Tibial artery (tissue), 4 donors: ENCODE measurements at regions not wholly inside any gene's neighbourhood (a gene's known extent, or its start where the extent isn't known, plus 50 kb on each side); places are given as distances from the start of the nearest gene placed in this dataset.
A peak's percentile ranks its signal among the peaks of the same experiment; 100 is the strongest.

ENCODE experiments used
- DNase-seq, 2 donors: peaks; one replicate each; pipeline ENCODE4 v3.0.0-alpha.2; 2019
- H3K27ac ChIP-seq, 2 donors: fragments of 200-600 bp; sonication (generic) in 1 of 2; 1 replicate in 1 of 2; 2 replicates in 1 of 2; pipeline ENCODE4 v1.5.1; 2018 to 2019; ENCODE audit warnings: mild to moderate bottlenecking in 1 of 2
- H3K27me3 ChIP-seq, 2 donors: fragments of 200-600 bp; sonication (generic) in 1 of 2; one replicate each; pipeline versions ENCODE4 v1.5.1 to v1.6.0; 2016 to 2019
- H3K36me3 ChIP-seq, 3 donors: fragments of 200-600 bp; sonication (generic) in 2 of 3; one replicate each; pipeline ENCODE4 v1.5.1; 2016 to 2019; ENCODE audit warnings: mild to moderate bottlenecking in 2 of 3
- H3K4me1 ChIP-seq, 4 donors: fragments of 200-600 bp; sonication (generic) in 2 of 4; 1 replicate in 3 of 4; 2 replicates in 1 of 4; pipeline ENCODE4 v1.5.1; 2016 to 2019
- H3K4me3 ChIP-seq, 2 donors: fragments of 200-600 bp; sonication (generic) in 1 of 2; 1 replicate in 1 of 2; 2 replicates in 1 of 2; pipeline ENCODE4 v1.5.1; 2018 to 2019; ENCODE audit warnings: mild to moderate bottlenecking in 2 of 2
- H3K9me3 ChIP-seq, 3 donors: fragments of 200-600 bp; sonication (generic) in 1 of 3; one replicate each; pipeline ENCODE4 v1.5.1; 2016 to 2019
- intact Hi-C: fragments of 100-400 bp; cut with DNase I; formaldehyde crosslinking; loops from one replicate; pipeline ENCODE4 v1.15.0; 2023; ENCODE audit warnings: low total_unique reads
- TF ChIP-seq, protein P1 (sequence below), 2 experiments: fragments of 200-600 bp in 1 of 2; fragments of 450-650 bp in 1 of 2; IDR thresholded peaks; one replicate each; pipeline ENCODE4 v1.5.1; 2017 to 2019; ENCODE audit warnings: antibody characterized with exemption in 2 of 2, mild to moderate bottlenecking in 1 of 2, moderate library complexity in 1 of 2

DNA sequence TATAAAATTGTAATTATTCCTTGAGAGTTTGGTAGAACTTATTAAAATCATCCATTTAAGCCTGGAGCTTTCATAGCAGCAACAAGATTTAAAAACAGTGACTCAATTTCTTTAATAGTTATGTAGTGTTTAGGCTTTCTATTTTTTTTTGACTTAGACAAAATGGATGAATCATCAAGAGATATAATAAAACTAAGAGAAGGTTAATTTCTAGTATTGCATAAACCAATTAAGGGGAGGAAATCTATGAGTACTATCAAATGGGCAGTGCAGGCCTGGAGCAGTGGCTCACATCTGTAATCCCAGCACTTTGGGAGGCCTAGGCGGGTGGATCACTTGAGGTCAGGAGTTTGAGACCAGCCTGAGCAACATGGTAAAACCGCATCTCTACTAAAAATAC is 416.3 kb upstream of the USP24 start:
- intact Hi-C loops, result loop anchor here (10.0 kb wide), 1 partner anchor 47 kb away; no protein-coding TSS in a partner anchor
- Histone ChIP-seq H3K4me1 (peaks cover 0 to 53% (median 31%) of the 10 kb centered on the region in 4 donors), H3K27ac (peak overlapping the region; percentile 69 to 85)

DNA sequence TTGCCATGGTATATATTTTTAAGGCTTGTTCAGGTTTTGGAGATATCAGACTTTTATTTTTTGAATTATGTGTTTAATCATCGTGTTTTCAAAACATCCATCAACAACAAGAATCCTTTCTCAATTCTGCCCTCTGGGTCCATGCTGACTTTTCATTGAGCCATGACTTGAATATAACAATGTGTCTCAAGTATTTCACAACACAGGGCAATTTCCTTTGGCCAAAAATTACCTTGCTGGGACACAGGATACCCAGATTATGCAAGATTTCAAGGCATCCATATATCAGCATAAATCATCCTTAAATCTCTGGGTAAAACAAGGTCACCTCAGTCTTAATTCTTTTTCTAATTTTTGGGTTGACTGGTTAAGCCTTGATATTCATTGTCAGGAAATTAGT is 411.2 kb upstream of the USP24 start:
- peaks cover 0 to 2% (median 0%) of the 10 kb centered on the region in 4 donors for H3K4me1 ChIP-seq
- no peak overlapping the region for H3K27ac ChIP-seq
- TF ChIP-seq, protein P1, sequence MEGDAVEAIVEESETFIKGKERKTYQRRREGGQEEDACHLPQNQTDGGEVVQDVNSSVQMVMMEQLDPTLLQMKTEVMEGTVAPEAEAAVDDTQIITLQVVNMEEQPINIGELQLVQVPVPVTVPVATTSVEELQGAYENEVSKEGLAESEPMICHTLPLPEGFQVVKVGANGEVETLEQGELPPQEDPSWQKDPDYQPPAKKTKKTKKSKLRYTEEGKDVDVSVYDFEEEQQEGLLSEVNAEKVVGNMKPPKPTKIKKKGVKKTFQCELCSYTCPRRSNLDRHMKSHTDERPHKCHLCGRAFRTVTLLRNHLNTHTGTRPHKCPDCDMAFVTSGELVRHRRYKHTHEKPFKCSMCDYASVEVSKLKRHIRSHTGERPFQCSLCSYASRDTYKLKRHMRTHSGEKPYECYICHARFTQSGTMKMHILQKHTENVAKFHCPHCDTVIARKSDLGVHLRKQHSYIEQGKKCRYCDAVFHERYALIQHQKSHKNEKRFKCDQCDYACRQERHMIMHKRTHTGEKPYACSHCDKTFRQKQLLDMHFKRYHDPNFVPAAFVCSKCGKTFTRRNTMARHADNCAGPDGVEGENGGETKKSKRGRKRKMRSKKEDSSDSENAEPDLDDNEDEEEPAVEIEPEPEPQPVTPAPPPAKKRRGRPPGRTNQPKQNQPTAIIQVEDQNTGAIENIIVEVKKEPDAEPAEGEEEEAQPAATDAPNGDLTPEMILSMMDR (IDR thresholded peaks at IDR 0.05), result no peak
- intact Hi-C loops, result no loop called here
- no peaks in the 10 kb centered on the region for H3K27me3 ChIP-seq
- no peak overlapping the region for H3K4me3 ChIP-seq
- H3K36me3 ChIP-seq, result peaks cover 0 to 4% (median 0%) of the 10 kb centered on the region in 3 donors
- DNase-seq, result no peak
- H3K9me3 ChIP-seq, result peaks cover 0 to 7% (median 0%) of the 10 kb centered on the region in 3 donors

More for the DNA sequence above, 416.3 kb upstream of the USP24 start:
- no peak for DNase-seq
- H3K27me3 ChIP-seq, result no peaks in the 10 kb centered on the region
- TF ChIP-seq, protein P1 (IDR thresholded peaks at IDR 0.05), result no peak
- H3K4me3 ChIP-seq, result no peak overlapping the region
- H3K36me3 ChIP-seq, result no peaks in the 10 kb centered on the region
- H3K9me3 ChIP-seq, result no peaks in the 10 kb centered on the region

DNA sequence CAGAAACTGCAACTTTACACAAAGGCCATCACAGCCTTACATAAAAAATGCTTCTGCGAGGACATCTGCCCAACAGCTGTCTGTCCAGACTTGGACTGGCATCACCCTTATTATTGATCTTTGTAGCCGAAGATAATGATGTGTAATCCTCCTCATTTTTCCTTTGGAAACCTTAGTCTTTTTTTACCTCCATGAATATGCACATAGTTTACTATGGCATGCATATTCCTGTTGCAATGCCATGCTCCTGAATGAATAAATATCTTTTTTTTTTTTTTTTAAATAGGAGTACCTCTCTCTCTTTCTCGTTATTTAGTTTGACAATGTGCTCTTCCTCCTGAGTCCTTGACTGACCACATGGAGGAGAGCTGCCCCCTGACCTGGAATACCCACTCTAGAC is 409.6 kb upstream of the USP24 start:
- DNase-seq, result no peak
- H3K27ac ChIP-seq, result no peak overlapping the region
- no peak overlapping the region for H3K4me3 ChIP-seq
- H3K27me3 ChIP-seq, result no peaks in the 10 kb centered on the region
- H3K9me3 ChIP-seq, result peaks cover 0 to 7% (median 0%) of the 10 kb centered on the region in 3 donors
- TF ChIP-seq, protein P1 (IDR thresholded peaks at IDR 0.05), result no peak
- intact Hi-C loops, result no loop called here
- H3K4me1 ChIP-seq, result no peaks in the 10 kb centered on the region
- H3K36me3 ChIP-seq, result peaks cover 0 to 4% (median 0%) of the 10 kb centered on the region in 3 donors

DNA sequence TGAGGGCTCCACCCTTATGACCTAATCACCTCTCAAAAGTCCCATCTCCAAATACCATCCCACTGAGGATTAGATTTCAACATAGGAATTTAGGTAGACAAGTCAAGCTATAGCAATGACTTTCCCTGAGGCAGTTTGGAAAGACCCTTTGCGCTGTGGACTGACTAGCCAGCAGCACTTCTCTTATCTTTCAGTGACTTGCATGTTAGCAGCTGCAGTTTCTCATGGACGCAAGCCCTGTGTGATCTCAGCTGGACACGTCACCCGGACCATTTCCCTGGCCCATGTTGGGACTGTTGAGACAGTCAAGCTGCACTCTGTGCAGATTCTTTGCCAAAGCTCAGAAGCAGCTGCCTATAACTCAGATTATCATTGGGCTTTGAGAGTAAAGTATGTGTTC is 408.1 kb upstream of the USP24 start:
- Histone ChIP-seq H3K36me3 (peaks cover 0 to 4% (median 0%) of the 10 kb centered on the region in 3 donors), H3K4me3 (no peak overlapping the region), H3K27me3 (no peaks in the 10 kb centered on the region), H3K9me3 (peaks cover 0 to 7% (median 0%) of the 10 kb centered on the region in 3 donors), H3K27ac (no peak overlapping the region), H3K4me1 (no peaks in the 10 kb centered on the region)
- DNase-seq, result no peak
- TF ChIP-seq, protein P1 (IDR thresholded peaks at IDR 0.05), result no peak
- intact Hi-C loops, result no loop called here

DNA sequence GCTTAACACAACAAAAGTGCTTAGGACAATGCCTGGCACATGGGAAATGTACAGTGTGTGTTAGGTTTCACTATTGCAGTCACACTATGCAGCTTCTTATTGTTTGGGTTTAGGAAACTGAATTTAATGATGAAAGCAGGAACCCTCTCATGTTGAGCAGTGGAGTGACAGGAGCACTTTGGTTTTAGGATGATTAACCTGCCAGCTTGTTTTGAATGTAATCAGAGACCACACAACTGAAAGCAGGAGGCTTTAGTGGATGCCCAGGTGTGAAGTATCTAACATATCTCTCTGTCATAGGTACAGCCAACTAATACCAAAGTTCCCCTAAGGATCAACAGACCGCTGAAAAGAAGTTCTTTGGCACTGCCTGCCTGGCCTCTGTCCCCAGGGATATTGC is 406.9 kb upstream of the USP24 start:
- Histone ChIP-seq H3K36me3 (peaks cover 0 to 4% (median 0%) of the 10 kb centered on the region in 3 donors), H3K27ac (no peak overlapping the region), H3K4me1 (no peaks in the 10 kb centered on the region), H3K27me3 (no peaks in the 10 kb centered on the region), H3K9me3 (peaks cover 0 to 7% (median 0%) of the 10 kb centered on the region in 3 donors), H3K4me3 (no peak overlapping the region)
- intact Hi-C loops, result no loop called here
- TF ChIP-seq, protein P1 (IDR thresholded peaks at IDR 0.05), result no peak
- DNase-seq, result no peak

DNA sequence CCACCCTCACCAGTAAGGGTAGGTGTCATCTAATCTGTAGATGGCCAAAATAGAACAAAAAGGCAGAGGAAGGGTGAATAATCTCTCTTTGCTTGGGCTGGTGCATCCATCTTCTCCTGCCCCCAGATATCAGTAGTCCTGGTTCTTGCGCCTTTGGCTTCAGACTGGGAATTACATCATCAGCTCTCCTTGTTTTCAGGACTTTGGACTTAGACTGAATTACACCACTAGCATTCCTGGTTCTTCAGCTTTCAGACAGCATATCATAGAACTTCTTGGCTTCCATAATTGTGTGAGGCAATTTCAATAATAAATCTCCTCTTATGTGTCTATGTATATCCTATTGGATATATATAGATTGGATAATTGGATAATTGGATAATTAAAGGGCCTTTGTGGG is 403.0 kb upstream of the USP24 start:
- no peak for DNase-seq

More for the DNA sequence above, 403.0 kb upstream of the USP24 start:
- no peaks in the 10 kb centered on the region for H3K27me3 ChIP-seq
- no peak overlapping the region for H3K27ac ChIP-seq
- intact Hi-C loops, result no loop called here
- H3K36me3 ChIP-seq, result peaks cover 0 to 4% (median 0%) of the 10 kb centered on the region in 3 donors
- H3K9me3 ChIP-seq, result peaks cover 0 to 5% (median 0%) of the 10 kb centered on the region in 3 donors
- TF ChIP-seq, protein P1 (IDR thresholded peaks at IDR 0.05), result no peak
- H3K4me3 ChIP-seq, result no peak overlapping the region
- peaks cover 0 to 1% (median 0%) of the 10 kb centered on the region in 4 donors for H3K4me1 ChIP-seq
